ENCODE measurements at regions not wholly inside any gene's neighbourhood (a gene's known extent, or its start where the extent isn't known, plus 50 kb on each side); places are given as distances from the start of the nearest gene placed in this dataset.

- DNase-seq (no peak), ATAC-seq (no peak)
- Histone ChIP-seq H3K27me3 (ENCODE audit: insufficient read depth in 3 of 3, low read length in 2 of 3) (no peaks in the 10 kb centered on the region), H3K27ac (no peak overlapping the region), H3K4me1 (no peaks in the 10 kb centered on the region), H3K4me3 (no peak overlapping the region), H3K36me3 (ENCODE audit: insufficient read depth in 1 of 2, low read depth in 1 of 2) (no peaks in the 10 kb centered on the region), H3K9me3 (no peaks in the 10 kb centered on the region)
- TF ChIP-seq CTCF (IDR thresholded peaks at IDR 0.05): no peak
- intact Hi-C loops (cut with DNase I): no loop called here
- 70 to 76% (median 74%) methylated on average over 4 of the region's 4 CpGs for WGBS, 3 donors
These were observed 614.1 kb upstream of the HS3ST1 start for GRCh38 chr4:12042818-12043217.

GRCh38 chr4:12041828-12042227 lies 613.1 kb upstream of the HS3ST1 start:
- DNase-seq (no peak), ATAC-seq (no peak)
- no peak for TF ChIP-seq CTCF (IDR thresholded peaks at IDR 0.05)
- no peaks in the 10 kb centered on the region for H3K36me3 ChIP-seq (ENCODE audit: insufficient read depth in 1 of 2, low read depth in 1 of 2)
- H3K27me3 ChIP-seq (ENCODE audit: insufficient read depth in 3 of 3, low read length in 2 of 3): no peaks in the 10 kb centered on the region
- H3K9me3 ChIP-seq: no peaks in the 10 kb centered on the region
- intact Hi-C loops (cut with DNase I): no loop called here
- WGBS, 3 donors: 60 to 69% (median 63%) methylated on average over 2 of the region's 2 CpGs
- no peaks in the 10 kb centered on the region for H3K4me1 ChIP-seq
- no peak overlapping the region for H3K4me3 ChIP-seq
- H3K27ac ChIP-seq: no peak overlapping the region

GRCh38 chr4:12036450-12036849 lies 607.8 kb upstream of the HS3ST1 start:
- no peak for ATAC-seq

GRCh38 chr4:12028258-12028657 lies 599.6 kb upstream of the HS3ST1 start:
- TF ChIP-seq CTCF (IDR thresholded peaks at IDR 0.05): no peak
- 57 to 66% (median 62%) methylated on average over 5 of the region's 5 CpGs for WGBS, 3 donors
- Histone ChIP-seq H3K27ac (no peak overlapping the region), H3K27me3 (ENCODE audit: insufficient read depth in 3 of 3, low read length in 2 of 3) (no peaks in the 10 kb centered on the region), H3K4me1 (no peaks in the 10 kb centered on the region), H3K9me3 (no peaks in the 10 kb centered on the region), H3K36me3 (ENCODE audit: insufficient read depth in 1 of 2, low read depth in 1 of 2) (no peaks in the 10 kb centered on the region), H3K4me3 (no peak overlapping the region)
- DNase-seq: no peak
- ATAC-seq: no peak
- intact Hi-C loops (cut with DNase I): no loop called here

More at GRCh38 chr4:12036450-12036849, 607.8 kb upstream of the HS3ST1 start:
- H3K36me3 ChIP-seq (ENCODE audit: insufficient read depth in 1 of 2, low read depth in 1 of 2): no peaks in the 10 kb centered on the region
- no peak overlapping the region for H3K27ac ChIP-seq
- no peak for DNase-seq
- WGBS, 3 donors: 59 to 63% (median 59%) methylated on average over 3 of the region's 3 CpGs
- no peaks in the 10 kb centered on the region for H3K27me3 ChIP-seq (ENCODE audit: insufficient read depth in 3 of 3, low read length in 2 of 3)
- intact Hi-C loops (cut with DNase I): no loop called here
- H3K4me1 ChIP-seq: no peaks in the 10 kb centered on the region
- H3K9me3 ChIP-seq: no peaks in the 10 kb centered on the region
- no peak overlapping the region for H3K4me3 ChIP-seq
- no peak for TF ChIP-seq CTCF (IDR thresholded peaks at IDR 0.05)

GRCh38 chr4:12022409-12022808 lies 593.7 kb upstream of the HS3ST1 start:
- no peaks in the 10 kb centered on the region for H3K9me3 ChIP-seq
- no peak for TF ChIP-seq CTCF (IDR thresholded peaks at IDR 0.05)
- no peak overlapping the region for H3K4me3 ChIP-seq
- intact Hi-C loops (cut with DNase I): no loop called here
- no peaks in the 10 kb centered on the region for H3K27me3 ChIP-seq (ENCODE audit: insufficient read depth in 3 of 3, low read length in 2 of 3)
- WGBS, 3 donors: 92 to 94% (median 93%) methylated on average over 2 of the region's 2 CpGs
- H3K36me3 ChIP-seq (ENCODE audit: insufficient read depth in 1 of 2, low read depth in 1 of 2): no peaks in the 10 kb centered on the region
- H3K4me1 ChIP-seq: no peaks in the 10 kb centered on the region
- DNase-seq: no peak
- ATAC-seq: no peak
- H3K27ac ChIP-seq: no peak overlapping the region
